HG02973 (cell line): ENCODE measurements at regions not wholly inside any gene's neighbourhood (a gene's known extent, or its start where the extent isn't known, plus 50 kb on each side); places are given as distances from the start of the nearest gene placed in this dataset.

Experiments used
- ATAC-seq: cut with Tn5 transposase; IDR thresholded peaks from one replicate; pipeline ENCODE4 v1.9.1; 2021; ENCODE audit warnings: moderate library complexity; ENCODE audit not compliant: unreplicated experiment

DNA sequence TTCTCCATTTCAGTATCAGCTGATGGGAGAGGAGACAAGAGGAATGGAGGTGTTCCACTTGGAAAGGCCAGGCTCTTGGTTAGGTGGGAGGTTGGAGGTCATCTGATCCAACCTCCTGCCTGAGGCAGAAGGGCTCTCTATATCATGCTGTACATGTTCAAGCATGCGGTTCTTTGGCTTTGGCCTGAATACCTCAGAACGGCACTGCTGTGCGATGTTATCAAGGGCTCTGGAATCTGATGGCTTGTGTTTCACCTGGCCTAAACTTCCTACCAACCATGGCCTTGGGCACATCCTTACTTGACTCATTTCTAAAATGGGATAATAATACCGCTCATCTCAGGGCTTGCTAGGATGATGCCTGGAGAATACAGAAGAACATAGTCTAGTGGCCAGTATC is 90.1 kb upstream of the FAM169A start:
- no peak for ATAC-seq

DNA sequence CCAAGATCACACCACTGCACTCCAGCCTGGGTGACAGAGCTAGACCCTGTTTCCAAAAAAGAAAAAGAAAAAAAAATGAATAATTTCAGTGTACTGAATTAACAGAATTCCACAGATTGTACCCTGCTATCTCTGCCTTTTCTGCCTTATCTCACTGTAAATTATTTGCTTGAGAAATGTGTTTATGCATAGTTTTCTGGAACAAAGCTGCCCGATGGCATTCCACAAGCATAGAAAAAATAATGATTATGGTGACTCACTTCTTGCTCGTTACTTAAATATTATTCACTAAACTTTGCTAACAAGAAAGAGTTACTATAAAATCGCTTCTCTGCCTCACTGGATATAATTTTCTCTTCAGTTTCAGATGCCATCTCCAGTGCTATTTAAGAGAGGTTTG is 88.7 kb upstream of the FAM169A start:
- no peak for ATAC-seq

DNA sequence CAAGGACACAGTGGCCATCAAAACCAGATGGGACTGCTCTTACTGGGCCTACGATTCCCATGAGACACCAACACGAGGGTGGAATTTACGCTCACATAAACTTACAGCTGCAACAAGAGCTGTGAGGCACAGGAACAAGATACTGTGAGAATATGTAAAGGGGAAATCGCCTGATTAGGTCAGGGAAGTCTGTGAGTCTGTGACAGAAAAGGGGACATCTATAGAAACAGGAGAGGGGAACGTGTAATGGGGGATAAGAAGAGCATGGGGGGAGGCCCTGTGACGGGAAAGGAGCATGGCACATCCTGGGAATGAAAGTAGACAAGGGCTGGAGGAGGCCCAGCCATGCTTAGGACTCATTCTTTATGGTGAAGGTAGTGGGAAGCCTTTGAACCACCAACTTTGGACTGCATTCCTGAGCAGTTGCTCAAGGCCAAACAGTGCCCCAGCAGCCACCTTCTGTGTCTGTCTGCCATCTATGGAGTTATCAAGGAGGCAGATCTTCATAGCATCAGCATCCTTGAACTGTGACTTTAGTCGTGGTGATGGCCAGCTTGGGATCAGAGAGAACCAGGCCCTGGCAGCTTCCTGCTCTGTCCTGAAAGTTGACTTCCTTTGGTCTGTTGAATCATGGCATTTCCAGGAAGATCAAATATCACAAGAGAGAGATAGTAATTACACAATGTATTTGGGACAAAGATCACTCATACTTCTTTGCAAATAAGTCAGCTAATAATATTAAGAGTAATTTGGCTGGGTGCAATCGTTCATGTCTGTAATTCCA is 87.9 kb upstream of the FAM169A start:
- ATAC-seq: no peak

DNA sequence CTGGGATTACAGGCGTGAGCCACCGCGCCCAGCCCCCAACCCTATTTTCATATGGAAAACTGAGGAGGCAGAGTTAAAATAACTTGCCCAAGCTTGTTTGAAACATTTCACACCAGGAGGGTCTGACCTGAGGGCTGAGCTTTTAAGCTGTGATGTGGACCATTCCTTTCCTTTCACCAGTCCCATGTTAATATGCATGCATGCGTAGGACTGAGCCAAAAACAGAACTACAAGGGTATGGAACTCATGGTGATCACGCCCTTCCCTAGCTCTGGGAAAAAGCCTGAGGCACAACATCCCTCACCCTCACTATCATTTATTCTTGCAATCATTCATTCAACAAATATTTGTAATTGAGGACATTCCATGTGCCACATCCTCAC is 87.4 kb upstream of the FAM169A start:
- no peak for ATAC-seq

DNA sequence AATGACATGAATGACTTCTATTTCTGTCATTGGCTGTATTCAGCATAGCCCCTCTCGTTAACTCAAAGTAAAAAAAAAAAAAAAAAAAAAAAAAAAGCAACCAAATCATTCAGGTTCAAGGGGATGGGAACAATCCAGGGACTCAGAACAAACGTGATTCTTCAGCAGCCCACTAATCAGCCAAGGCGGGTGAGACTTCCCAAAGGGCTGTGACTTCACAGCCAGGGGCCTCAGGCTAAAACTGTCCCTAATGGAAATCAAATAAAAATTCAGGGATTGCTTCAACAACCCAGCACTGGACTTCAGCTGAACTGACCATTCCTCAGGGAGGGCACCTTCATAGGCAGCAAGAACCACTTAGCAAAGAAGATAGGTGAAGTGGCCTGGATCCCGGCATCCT is 86.2 kb upstream of the FAM169A start:
- no peak for ATAC-seq

DNA sequence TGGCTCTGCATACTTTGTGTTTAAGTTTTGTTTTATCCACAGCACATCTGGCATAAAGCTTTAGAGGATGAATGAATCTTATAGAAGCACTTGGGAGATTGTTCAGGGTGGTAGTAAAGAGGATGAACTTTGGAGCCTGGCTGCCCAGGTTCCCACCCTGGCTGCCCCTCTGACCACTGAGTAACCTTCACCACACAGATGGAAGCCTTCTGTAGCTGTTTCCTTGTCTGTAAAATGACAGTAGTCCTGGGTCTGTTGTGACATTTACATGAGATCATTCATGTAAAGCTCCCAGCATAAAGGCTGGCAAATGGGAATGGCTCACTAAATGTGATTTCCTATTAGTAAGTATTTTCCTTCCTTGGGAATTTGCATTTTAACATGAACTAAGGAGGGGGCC is 85.7 kb upstream of the FAM169A start:
- ATAC-seq: no peak

DNA sequence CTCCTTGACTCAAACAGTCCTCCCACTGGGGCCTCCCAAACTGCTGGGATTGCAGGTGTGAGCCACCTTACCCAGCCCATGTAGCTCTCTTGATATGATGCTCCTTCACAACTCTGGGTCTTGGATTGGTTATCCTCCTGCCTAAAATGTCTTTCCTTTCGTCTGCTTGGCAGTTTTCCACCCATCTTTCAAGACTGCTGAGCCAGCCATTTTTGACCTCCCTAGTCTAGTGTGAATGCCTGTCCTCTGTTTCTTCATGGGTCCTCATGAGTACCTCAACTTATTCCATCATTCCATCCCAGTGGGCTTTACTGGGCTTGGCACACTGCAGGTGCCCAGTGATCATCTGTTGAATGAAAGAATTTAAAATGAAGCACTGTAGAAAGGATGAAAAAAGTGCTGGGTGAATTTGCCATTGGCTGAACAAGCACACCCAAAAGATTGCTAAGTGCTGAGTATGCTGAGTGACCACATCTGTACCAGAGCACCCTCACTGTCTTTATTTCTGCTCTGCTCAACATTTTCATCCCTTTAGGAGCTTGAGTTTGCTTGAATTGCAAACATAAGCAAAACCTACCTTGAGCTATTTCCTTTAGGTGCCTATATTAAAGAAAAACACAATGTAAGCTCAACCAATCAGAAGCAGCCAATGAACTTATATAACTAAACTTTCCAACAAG is 84.8 kb upstream of the FAM169A start:
- ATAC-seq: no peak

DNA sequence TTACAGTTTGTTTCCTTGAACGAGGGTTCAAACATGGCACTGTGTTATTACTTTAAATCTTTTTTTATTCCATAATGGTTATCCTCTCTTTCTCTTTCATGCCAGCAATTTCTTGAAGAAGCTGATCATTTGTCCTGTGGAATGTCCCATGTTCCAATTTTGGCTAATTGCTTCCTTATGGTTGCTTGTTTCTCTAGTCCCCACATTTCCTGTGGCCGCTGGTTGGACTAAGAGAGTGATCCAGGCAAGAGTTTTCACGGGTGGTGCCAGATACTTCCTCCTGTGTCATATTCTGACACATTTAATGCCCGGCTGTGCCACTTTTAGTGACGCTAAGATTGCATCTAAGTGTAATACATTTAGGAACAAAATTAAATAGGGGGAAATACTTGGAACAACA is 83.8 kb upstream of the FAM169A start:
- no peak for ATAC-seq

DNA sequence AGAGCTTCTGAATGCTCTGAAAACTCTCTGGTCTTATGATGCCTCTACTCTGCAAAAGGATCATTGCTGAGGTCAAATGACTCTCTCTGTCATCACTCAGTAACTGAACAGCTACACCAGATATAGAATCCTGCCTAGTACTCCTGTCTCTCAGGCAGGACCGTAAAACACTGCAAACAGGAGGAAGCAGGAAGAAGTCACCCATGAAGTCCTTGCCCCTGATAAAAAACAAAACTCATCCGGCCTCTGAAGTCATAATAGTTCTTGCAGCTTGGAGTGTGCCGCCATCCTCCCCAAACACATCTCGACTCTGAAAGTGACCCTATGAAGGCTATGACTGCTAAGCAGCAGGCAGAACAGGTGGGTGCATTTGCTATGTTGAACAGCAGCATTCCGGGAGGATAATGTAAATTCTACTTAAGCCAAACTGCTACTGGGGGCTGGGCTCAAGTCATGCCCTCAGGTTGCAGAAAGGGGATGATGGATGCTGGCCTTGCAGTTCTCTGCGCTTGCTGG is 81.9 kb upstream of the FAM169A start:
- no peak for ATAC-seq

DNA sequence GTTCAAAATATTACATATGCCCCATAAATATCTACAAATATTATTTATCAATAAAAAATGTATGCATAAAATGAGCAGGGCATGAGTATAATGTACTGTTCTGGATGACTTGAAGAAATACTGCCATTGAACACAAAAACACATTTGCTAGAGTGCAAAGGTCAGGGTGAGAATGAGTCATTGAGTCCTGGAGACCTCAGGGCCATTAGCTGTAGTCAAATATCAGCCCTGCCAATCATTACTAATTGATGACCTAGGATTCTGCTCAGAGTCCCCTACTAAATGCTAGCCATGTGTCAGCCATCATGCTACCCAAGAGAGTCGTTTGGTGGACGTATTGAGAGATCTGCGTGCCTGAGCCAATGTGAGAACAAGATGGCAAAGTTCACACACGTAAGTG is 80.3 kb upstream of the FAM169A start:
- no peak for ATAC-seq

DNA sequence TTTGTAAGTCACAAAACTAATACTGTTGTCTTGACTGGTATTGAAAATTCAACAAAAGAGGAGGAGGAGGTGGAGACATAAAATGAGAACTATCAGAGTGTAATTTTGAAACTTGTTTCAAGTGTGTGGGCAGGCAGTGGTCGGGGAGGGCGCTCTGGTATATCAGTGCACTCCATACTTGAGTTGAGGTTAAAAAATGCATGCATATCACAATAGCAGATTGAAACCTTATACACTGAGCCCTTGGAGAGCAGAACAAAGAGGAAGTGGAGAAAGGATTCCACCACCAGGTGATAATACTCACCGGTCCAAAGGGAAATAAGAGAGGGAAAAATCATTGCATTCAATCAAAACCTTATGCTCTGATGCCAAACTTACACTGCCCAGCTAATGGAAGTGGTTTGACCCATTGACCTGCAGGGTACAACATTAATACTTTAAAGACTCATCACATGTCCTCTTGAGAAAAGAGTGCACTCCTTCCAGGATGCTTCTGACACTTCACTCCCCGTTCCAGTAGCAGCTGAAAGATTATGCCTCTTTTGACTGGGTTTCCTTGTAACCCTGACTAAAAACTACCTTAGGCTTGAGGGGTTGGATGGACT is 79.5 kb upstream of the FAM169A start:
- peak; percentile 84 for ATAC-seq

DNA sequence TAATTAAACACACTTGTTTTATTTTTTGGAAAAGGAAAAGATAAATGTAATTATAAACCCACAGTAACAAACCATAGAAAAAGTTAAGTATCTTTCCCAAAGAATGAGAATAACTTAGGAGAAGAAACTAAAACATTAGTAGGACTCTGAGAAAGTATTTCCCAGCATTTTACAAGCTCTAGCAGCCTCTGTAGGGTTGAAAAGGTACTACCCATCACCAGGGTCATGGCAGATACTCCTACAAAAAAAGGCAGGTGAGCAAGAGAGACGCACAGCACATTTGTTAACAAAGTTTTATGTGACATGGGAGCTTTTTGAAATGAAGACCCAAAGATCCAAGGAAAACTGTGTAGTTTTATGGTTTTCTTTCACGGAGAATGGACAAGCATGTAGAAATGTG is 77.7 kb upstream of the FAM169A start:
- ATAC-seq: no peak

DNA sequence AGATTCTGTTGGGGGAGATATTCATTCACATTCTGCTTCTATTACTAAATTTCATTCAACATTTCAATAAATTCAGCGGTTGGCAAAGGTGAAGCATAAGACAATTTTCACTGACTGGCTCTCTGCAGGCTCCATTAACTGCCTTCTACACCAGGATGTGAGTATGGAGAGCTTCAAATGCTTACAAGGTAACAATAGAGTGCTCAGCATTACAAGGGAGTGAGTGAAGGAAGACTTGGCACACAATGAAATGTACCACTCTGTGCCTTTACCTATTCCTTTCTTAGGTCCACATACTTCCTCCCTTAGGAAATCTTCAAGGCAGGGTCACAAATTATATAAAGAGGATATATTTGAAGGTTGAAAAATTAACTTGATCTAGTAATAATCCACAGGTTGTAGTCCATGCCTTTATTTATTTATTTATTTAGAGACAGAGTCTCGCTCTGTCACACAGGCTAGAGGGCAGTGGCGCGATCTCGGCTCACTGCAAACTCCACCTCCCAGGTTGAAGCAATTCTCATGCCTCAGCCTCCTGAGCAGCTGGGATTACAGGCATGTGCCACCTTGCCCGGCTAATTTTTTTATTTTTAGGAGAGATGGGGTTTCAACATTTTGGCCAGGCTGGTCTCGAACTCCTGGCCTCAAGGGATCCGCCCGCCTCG is 76.6 kb upstream of the FAM169A start:
- ATAC-seq: no peak

DNA sequence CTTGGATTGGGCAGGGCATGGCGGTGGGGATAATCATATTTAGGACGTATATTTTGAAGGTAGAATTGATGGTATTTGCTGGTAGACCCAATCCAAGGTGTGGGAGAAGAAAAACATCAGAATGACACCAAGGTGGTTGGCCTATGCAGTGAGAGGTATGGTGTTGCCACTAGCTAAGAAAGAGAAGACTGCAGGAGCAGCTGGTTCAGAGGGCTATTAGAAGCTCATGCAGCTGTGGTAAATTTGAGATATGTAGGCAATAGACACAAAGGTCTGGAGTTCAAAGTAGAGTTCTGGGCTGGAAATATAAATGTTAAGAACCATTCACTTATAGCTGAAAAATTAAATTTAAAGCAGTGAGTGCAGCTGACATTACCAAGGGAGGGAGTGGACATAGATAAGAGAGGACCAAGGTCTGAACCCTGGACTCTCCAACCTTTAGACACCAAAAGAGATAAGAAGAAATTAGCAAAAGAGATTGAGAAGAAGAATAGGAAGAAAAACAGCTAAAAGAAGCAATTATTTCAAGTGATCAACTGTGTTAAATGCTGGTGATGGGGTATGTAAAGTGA is 74.7 kb upstream of the FAM169A start:
- no peak for ATAC-seq

DNA sequence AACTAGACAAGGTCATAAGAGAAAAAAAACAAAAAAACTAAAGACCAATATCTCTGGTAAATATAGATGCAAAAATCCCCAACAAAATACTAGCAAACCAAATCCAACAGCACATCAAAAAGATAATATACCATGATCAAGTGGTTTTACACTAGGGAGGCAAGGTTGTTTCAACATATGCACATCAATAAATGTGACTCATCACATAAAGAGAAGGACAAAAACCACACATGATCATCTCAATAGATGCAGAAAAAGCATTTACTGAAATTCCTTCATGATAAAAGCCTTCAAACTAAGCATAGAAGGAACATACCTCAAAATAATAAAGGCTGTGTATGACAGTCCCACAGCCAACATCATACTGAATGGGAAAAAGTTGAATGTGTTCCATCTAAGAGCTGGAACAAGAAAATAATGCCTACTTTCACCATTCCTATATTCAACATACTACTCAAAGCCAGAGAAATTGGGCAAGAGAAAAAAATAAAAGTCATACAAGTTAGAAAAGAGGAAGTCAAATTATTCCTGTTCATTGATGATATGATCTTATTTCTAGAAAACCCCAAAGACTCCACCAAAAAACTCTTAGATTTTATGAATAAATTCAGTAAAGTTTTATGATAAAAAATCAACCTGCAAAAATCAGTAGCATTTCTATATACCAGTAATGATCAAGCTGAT is 72.2 kb upstream of the FAM169A start:
- no peak for ATAC-seq

DNA sequence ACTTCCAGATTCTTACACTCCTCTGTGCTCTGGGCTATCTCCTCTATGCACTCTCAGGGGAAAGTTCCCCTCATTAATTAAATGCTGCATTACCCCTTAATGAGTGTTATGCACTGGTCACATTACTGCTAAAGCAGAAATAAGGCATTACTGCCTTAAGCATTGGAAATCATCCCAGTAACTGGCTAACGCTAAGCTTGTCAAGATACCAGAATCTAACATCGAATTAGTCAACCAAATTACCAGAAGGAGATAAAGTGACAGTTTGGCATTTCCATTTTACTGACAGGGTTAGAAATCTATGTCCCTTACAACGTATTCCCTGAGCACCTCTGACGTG is 69.5 kb upstream of the FAM169A start:
- no peak for ATAC-seq

DNA sequence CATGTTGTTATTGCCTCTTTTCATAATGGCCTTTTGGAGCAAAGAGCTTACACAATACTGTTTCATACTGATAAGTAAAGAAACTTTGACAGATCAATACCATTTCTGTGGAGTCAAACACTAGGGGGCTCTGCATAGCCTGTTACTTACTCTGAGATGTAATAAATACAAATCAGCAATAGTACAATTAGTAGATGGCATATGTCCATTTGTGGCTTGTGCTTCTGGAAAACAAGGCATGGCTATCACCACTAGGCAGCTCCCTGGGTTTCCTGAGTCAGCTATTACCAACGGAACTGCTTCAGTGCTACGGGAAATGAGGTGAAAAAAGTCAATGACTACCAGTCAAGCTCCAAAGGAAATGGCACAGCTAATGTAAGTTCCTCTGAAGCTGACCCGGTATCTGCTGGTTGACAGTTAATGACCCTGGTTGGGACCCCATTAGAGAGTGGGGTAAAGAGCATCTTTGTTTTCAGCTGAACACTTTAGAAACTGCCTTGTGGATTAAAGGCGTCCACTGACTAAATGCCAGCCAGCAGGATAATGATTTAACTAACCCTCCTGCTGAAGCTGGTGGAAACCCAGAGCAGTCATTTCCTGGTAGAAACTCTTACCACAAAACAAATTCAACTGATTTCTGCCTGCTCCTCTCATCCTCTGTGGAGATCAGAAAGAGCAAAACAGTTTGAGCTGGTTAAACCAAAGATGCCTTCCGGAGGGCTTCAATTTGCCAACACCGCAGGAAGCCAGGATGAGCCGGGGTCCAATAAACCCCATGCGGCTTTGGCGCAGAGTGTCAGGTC is 69.0 kb upstream of the FAM169A start:
- no peak for ATAC-seq

DNA sequence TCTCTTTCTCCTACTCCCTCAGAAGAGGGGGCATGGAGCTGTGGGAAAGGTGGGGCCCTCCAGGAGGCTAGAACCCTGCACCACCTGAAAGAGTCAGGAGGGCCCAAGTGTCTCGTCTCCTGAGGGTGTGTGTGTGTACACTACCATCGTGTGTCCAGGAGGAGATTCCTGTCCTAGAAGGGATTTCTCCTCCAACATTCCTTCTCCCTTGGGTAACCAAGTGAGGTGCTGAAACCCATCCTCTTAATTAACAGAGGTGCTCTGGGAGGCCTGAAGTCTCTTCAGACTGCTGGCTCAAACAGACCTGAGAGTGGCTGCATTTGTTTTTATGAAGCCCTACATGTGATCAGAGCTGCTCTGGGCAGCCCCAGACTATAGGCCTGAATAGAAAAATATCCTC is 61.1 kb upstream of the FAM169A start:
- ATAC-seq: no peak

DNA sequence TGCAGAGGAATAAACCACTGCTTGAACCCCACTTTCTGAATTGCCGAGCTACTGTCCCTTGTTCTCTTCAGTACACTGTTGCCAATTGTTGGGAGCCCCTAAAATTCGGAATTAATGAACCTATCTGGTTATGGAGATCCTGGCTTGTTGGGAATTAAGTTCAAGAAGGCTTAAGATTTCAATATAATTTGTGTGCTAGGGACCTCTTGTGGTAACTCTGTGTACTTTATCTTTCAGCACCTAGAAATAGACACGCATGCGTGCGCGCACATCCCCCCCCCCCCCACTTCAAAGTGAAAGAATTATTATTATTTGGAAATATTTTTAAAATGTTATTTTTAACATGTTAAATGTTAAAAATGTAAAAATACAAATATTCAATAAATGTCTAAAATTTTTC is 53.3 kb upstream of the FAM169A start:
- no peak for ATAC-seq

DNA sequence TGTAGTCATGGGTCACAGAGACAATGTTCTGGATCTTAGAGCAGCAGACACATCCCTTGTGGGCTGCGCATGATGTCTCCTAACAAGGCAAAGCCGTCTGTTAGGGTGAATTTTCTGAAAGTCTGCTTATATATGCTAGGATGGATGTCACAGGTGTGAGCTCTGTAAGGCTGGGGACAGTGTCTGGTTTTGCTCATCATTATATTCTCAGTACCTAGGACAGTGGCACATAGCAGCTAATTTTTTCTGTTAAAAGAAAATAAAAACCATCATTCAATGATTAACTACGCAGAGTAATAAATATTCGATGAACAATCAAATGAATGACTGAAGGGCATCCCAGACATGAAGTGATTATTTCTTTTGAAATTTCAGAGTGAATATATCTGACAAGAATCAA is 52.9 kb upstream of the FAM169A start:
- no peak for ATAC-seq
